SK-MEL-5 (cell line): ENCODE measurements at regions not wholly inside any gene's neighbourhood (a gene's known extent, or its start where the extent isn't known, plus 50 kb on each side); places are given as distances from the start of the nearest gene placed in this dataset.
"Not testable (repeated sequence)": the region's sequence is repeated elsewhere in the genome, so short reads cannot be mapped to it uniquely, and the experiment has no call there.

Experiments used
- DNase-seq: peaks from one replicate; pipeline ENCODE4 v3.0.0-alpha.2; 2016; ENCODE audit warnings: low read depth, low spot score
- in situ Hi-C: cut with HindIII; loops from 2 replicates; pipeline ENCODE4 v1.10.0; 2016; ENCODE audit warnings: low sequenced_read_pairs, high pct_unique_total_duplicates, low pct_unique_long_range_greater_than_20kb

GRCh38 chr7:149654588-149654987 is 118.8 kb downstream of the ZNF467 start:
- in situ Hi-C loops: no loop called here
- DNase-seq: no peak

GRCh38 chr7:149650190-149650589 is 123.2 kb downstream of the ZNF467 start:
- DNase-seq, in situ Hi-C loops: not testable (repeated sequence)

GRCh38 chr7:149644754-149645153 is 128.6 kb downstream of the ZNF467 start:
- in situ Hi-C loops: no loop called here
- DNase-seq: no peak

- DNase-seq: no peak
- in situ Hi-C loops: no loop called here
These were observed 130.8 kb downstream of the ZNF467 start for GRCh38 chr7:149642589-149642988.

GRCh38 chr7:149638566-149639320 is 134.6 kb downstream of the ZNF467 start:
- in situ Hi-C loops: no loop called here
- no peak for DNase-seq

- in situ Hi-C loops: no loop called here
- no peak for DNase-seq
These were observed 135.3 kb downstream of the ZNF467 start for GRCh38 chr7:149637911-149638565.

- in situ Hi-C loops: no loop called here
- peak; percentile 75 for DNase-seq
These were observed 137.6 kb downstream of the ZNF467 start for GRCh38 chr7:149635561-149636329.

- in situ Hi-C loops: no loop called here
- DNase-seq: no peak
These were observed 136.7 kb upstream of the ZNF746 start for GRCh38 chr7:149633976-149634945.

GRCh38 chr7:149628361-149629149 is 130.9 kb upstream of the ZNF746 start:
- in situ Hi-C loops, DNase-seq: not testable (repeated sequence)

GRCh38 chr7:149627911-149628310 is 130.3 kb upstream of the ZNF746 start:
- no peak for DNase-seq
- in situ Hi-C loops: no loop called here

GRCh38 chr7:149626972-149627371 is 129.4 kb upstream of the ZNF746 start:
- DNase-seq: no peak
- in situ Hi-C loops: no loop called here

GRCh38 chr7:149625947-149626392 is 128.4 kb upstream of the ZNF746 start:
- no peak for DNase-seq
- in situ Hi-C loops: no loop called here

- in situ Hi-C loops: no loop called here
- DNase-seq: peak; percentile 42
These were observed 127.8 kb upstream of the ZNF746 start for GRCh38 chr7:149625340-149625946.

GRCh38 chr7:149624419-149625339 is 127.1 kb upstream of the ZNF746 start:
- in situ Hi-C loops: no loop called here
- peak; percentile 96 for DNase-seq

GRCh38 chr7:149624006-149624405 is 126.4 kb upstream of the ZNF746 start:
- in situ Hi-C loops: no loop called here
- no peak for DNase-seq
